ENCODE measurements at regions not wholly inside any gene's neighbourhood (a gene's known extent, or its start where the extent isn't known, plus 50 kb on each side); places are given as distances from the start of the nearest gene placed in this dataset.

DNA sequence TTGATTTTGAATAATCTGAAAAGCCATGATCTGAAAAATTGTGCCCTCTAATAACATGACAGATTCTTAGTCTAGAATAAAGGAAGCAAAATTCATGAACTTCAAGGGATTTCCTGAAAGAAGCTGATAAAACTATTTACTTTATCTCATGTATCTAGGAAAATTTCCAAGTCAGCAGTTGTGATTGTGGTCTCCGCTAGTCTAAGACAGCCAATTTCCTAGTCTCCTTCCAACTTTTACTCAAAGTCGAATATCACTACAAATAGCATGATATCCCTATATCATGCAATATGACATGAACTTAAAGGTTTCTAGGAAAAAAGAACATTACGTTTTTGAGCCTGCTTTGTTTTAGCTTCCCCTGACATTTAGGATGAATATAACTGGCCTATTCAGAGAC is 202.1 kb upstream of the GHITM start:
- H3K36me3 ChIP-seq = no peaks in the 10 kb centered on the region
- TF ChIP-seq, protein P1, sequence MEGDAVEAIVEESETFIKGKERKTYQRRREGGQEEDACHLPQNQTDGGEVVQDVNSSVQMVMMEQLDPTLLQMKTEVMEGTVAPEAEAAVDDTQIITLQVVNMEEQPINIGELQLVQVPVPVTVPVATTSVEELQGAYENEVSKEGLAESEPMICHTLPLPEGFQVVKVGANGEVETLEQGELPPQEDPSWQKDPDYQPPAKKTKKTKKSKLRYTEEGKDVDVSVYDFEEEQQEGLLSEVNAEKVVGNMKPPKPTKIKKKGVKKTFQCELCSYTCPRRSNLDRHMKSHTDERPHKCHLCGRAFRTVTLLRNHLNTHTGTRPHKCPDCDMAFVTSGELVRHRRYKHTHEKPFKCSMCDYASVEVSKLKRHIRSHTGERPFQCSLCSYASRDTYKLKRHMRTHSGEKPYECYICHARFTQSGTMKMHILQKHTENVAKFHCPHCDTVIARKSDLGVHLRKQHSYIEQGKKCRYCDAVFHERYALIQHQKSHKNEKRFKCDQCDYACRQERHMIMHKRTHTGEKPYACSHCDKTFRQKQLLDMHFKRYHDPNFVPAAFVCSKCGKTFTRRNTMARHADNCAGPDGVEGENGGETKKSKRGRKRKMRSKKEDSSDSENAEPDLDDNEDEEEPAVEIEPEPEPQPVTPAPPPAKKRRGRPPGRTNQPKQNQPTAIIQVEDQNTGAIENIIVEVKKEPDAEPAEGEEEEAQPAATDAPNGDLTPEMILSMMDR (IDR thresholded peaks at IDR 0.05) = no peak
- TF ChIP-seq EP300 (IDR thresholded peaks at IDR 0.05) = no peak
- TF ChIP-seq POLR2A (IDR thresholded peaks at IDR 0.05) = no peak
- intact Hi-C loops (cut with DNase I) = no loop called here
- no peaks in the 10 kb centered on the region for H3K4me1 ChIP-seq (ENCODE audit: insufficient read depth)
- DNase-seq = no peak
- WGBS, 3 donors = 30 to 47% (median 44%) methylated on average over 3 of the region's 3 CpGs
- no peak overlapping the region for H3K27ac ChIP-seq
- H3K27me3 ChIP-seq = no peaks in the 10 kb centered on the region
- no peaks in the 10 kb centered on the region for H3K9me3 ChIP-seq
- no peak overlapping the region for H3K4me3 ChIP-seq

DNA sequence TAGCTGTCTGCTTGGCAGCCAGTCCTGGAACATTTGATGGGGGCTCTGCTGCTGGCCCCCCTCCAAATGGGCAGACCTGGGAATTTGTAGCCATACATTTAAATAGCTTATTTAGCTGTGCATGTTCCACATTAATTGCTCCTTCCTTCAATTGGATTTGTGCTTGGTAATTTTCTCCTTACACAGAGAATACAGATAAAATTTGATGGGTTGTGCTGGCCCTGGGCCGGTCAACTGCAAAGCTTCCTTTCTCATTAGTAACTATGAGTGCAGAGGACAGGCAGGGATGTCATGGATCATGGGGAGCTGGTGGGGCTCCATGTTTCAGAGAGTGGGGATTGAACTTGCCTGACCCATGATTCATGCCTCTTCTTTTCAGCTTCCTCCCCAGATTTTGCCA is 201.5 kb upstream of the GHITM start:
- TF ChIP-seq POLR2A (IDR thresholded peaks at IDR 0.05) (no peak), EP300 (IDR thresholded peaks at IDR 0.05) (no peak)
- TF ChIP-seq, protein P1 (IDR thresholded peaks at IDR 0.05) = no peak
- H3K9me3 ChIP-seq = no peaks in the 10 kb centered on the region
- no peak for DNase-seq
- no peak overlapping the region for H3K27ac ChIP-seq
- 65 to 88% (median 74%) methylated on average over 1 of the region's 1 CpG for WGBS, 3 donors
- H3K27me3 ChIP-seq = no peaks in the 10 kb centered on the region
- no peaks in the 10 kb centered on the region for H3K4me1 ChIP-seq (ENCODE audit: insufficient read depth)
- intact Hi-C loops (cut with DNase I) = no loop called here
- no peak overlapping the region for H3K4me3 ChIP-seq
- H3K36me3 ChIP-seq = no peaks in the 10 kb centered on the region

DNA sequence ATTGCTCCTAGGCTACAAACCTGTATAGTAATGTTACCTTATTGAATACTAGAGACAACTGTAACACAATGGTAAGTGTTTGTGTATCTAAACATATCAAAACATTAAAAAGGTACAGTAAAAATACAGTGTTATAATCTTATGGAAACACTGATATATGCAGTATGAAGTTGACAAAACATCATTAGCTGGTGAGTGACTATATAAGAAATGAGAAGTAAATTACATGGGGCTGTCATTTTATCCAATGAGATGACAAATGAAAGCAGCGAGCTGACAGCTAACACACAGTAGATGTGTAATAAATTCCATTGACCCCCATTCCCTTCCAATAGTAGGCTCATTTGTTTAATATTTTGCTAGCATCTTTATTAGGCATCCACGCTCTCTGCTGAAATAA is 198.1 kb upstream of the GHITM start:
- WGBS, 3 donors = 80 to 85% (median 83%) methylated on average over 2 of the region's 2 CpGs
- TF ChIP-seq EP300 (IDR thresholded peaks at IDR 0.05) (no peak), POLR2A (IDR thresholded peaks at IDR 0.05) (no peak)
- TF ChIP-seq, protein P1 (IDR thresholded peaks at IDR 0.05) = no peak
- DNase-seq = no peak

DNA sequence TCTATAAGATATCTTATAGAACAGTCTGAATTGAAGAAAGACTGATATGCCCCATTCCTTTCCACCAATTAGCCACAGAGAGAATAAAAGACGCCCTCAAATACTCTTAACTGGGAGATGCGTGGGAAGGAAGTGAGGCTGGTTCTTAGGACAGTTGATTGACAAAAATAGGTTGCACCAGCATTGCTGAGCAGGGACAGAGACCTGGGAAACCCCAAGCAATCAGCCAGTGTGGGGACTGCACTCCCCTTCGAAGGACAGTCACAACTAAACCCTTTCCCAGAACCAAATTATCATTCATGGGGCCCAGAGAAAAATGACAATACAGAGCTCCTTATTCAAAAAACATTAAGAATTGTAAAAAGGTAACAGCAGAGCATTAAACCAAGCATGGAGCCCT is 196.9 kb upstream of the GHITM start:
- intact Hi-C loops (cut with DNase I) = no loop called here
- 84 to 92% (median 85%) methylated on average over 3 of the region's 3 CpGs for WGBS, 3 donors
- Histone ChIP-seq H3K27ac (no peak overlapping the region), H3K36me3 (no peaks in the 10 kb centered on the region), H3K27me3 (no peaks in the 10 kb centered on the region), H3K9me3 (no peaks in the 10 kb centered on the region), H3K4me3 (no peak overlapping the region), H3K4me1 (ENCODE audit: insufficient read depth) (no peaks in the 10 kb centered on the region)
- no peak for DNase-seq
- TF ChIP-seq, protein P1 (IDR thresholded peaks at IDR 0.05) = no peak
- TF ChIP-seq EP300 (IDR thresholded peaks at IDR 0.05) (no peak), POLR2A (IDR thresholded peaks at IDR 0.05) (no peak)

More for the DNA sequence above, 198.1 kb upstream of the GHITM start:
- H3K27ac ChIP-seq = no peak overlapping the region
- H3K36me3 ChIP-seq = no peaks in the 10 kb centered on the region
- intact Hi-C loops (cut with DNase I) = no loop called here
- no peaks in the 10 kb centered on the region for H3K4me1 ChIP-seq (ENCODE audit: insufficient read depth)
- H3K27me3 ChIP-seq = no peaks in the 10 kb centered on the region
- H3K9me3 ChIP-seq = no peaks in the 10 kb centered on the region
- no peak overlapping the region for H3K4me3 ChIP-seq

DNA sequence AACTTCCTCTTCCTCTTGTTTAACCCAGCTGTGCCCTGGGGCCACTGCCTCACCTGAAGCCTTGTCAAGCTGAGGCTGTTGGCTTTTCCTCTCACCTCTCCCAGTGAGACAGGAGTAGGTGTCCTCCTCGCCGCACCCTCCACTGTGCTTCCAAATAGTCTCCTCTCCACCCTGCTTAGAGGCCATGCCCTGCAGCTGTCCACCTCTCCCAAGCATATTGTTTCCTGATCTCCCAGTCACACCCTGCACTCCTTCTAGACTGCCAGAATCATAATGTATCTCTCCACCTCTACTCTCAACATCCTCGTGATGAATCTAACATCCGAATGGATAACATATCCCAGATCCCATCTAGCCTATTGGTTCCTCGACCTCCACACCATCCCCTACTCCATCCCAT is 196.3 kb upstream of the GHITM start:
- H3K4me3 ChIP-seq = no peak overlapping the region
- no peak for DNase-seq
- no peaks in the 10 kb centered on the region for H3K9me3 ChIP-seq
- 70 to 89% (median 78%) methylated on average over 5 of the region's 5 CpGs for WGBS, 3 donors
- H3K27ac ChIP-seq = no peak overlapping the region
- intact Hi-C loops (cut with DNase I) = no loop called here
- H3K27me3 ChIP-seq = no peaks in the 10 kb centered on the region
- no peak for TF ChIP-seq EP300 (IDR thresholded peaks at IDR 0.05)
- TF ChIP-seq, protein P1 (IDR thresholded peaks at IDR 0.05) = no peak
- TF ChIP-seq POLR2A (IDR thresholded peaks at IDR 0.05) = no peak
- H3K36me3 ChIP-seq = no peaks in the 10 kb centered on the region
- H3K4me1 ChIP-seq (ENCODE audit: insufficient read depth) = no peaks in the 10 kb centered on the region
